HG03064 (cell line): ENCODE measurements at regions not wholly inside any gene's neighbourhood (a gene's known extent, or its start where the extent isn't known, plus 50 kb on each side); places are given as distances from the start of the nearest gene placed in this dataset.

ENCODE experiments used
- ATAC-seq: cut with Tn5 transposase; IDR thresholded peaks from one replicate; pipeline ENCODE4 v1.9.1; 2021; ENCODE audit warnings: low read depth; ENCODE audit not compliant: unreplicated experiment

GRCh38 chr6:140592877-140593276, 1218.4 kb upstream of the CITED2 start:
- no peak for ATAC-seq

- no peak for ATAC-seq
Measured at GRCh38 chr6:140590641-140591040, 1216.2 kb upstream of the CITED2 start.

GRCh38 chr6:140586426-140587061, 1212.1 kb upstream of the CITED2 start:
- ATAC-seq: peak; percentile 92

GRCh38 chr6:140581601-140582000, 1207.2 kb upstream of the CITED2 start:
- no peak for ATAC-seq

- no peak for ATAC-seq
Measured at GRCh38 chr6:140579918-140580317, 1205.5 kb upstream of the CITED2 start.

- ATAC-seq: no peak
Measured at GRCh38 chr6:140576004-140576555, 1201.6 kb upstream of the CITED2 start.

- no peak for ATAC-seq
Measured at GRCh38 chr6:140572867-140573266, 1198.4 kb upstream of the CITED2 start.

GRCh38 chr6:140572129-140572528, 1197.7 kb upstream of the CITED2 start:
- ATAC-seq: no peak

GRCh38 chr6:140571145-140571544, 1196.7 kb upstream of the CITED2 start:
- ATAC-seq: no peak

- ATAC-seq: no peak
Measured at GRCh38 chr6:140567466-140567865, 1193.0 kb upstream of the CITED2 start.

- ATAC-seq: no peak
Measured at GRCh38 chr6:140566781-140567277, 1192.4 kb upstream of the CITED2 start.

GRCh38 chr6:140563728-140564127, 1189.3 kb upstream of the CITED2 start:
- no peak for ATAC-seq

GRCh38 chr6:140561701-140562100, 1187.3 kb upstream of the CITED2 start:
- ATAC-seq: no peak

GRCh38 chr6:140560671-140561070, 1186.2 kb upstream of the CITED2 start:
- no peak for ATAC-seq

GRCh38 chr6:140559458-140559857, 1185.0 kb upstream of the CITED2 start:
- ATAC-seq: no peak

- ATAC-seq: no peak
Measured at GRCh38 chr6:140554421-140554820, 1180.0 kb upstream of the CITED2 start.

GRCh38 chr6:140548366-140548765, 1173.9 kb upstream of the CITED2 start:
- no peak for ATAC-seq

GRCh38 chr6:140546640-140547039, 1172.2 kb upstream of the CITED2 start:
- no peak for ATAC-seq

- ATAC-seq: no peak
Measured at GRCh38 chr6:140544431-140544830, 1170.0 kb upstream of the CITED2 start.

GRCh38 chr6:140542863-140543262, 1168.4 kb upstream of the CITED2 start:
- no peak for ATAC-seq

GRCh38 chr6:140541288-140541687, 1166.8 kb upstream of the CITED2 start:
- no peak for ATAC-seq

GRCh38 chr6:140540743-140541142, 1166.3 kb upstream of the CITED2 start:
- no peak for ATAC-seq
